NCI-H2171 treated with DMSO at 0.1 percent for 48 hours (cell line): ENCODE measurements at regions not wholly inside any gene's neighbourhood (a gene's known extent, or its start where the extent isn't known, plus 50 kb on each side); places are given as distances from the start of the nearest gene placed in this dataset.
"Not testable (repeated sequence)": the region's sequence is repeated elsewhere in the genome, so short reads cannot be mapped to it uniquely, and the experiment has no call there.

Experiments used
- DNase-seq: peaks from one replicate; lab custom pipeline; 2025; lab: John Stamatoyannopoulos, UW

- peak; percentile 6 for DNase-seq
These were observed 1536.2 kb downstream of the EFNA5 start for GRCh38 chr5:106134549-106134948.

- no peak for DNase-seq
These were observed 1542.8 kb downstream of the EFNA5 start for GRCh38 chr5:106127985-106128384.

DNA sequence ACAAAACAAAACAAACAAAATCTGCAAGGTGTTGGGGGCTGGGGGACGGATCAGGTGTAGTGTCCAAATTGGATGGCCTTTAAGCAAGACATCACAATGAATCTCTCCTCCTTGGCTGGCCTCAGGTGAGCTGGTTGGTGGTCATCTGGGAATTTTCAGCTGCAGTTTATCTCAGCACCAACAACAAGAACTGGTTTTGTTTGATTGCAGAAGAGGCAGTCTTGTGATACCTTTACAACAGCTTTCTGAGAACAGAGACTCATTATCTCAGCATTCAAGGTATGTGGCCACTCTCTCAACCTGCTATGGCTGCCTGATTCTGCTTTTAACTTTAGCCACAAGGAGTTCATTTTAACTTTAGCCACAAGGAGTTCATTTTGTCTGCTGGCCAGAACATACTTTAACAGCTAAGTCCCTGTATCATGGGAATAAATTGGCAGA is 1543.4 kb downstream of the EFNA5 start:
- no peak for DNase-seq

GRCh38 chr5:106121972-106122605 is 1548.6 kb downstream of the EFNA5 start:
- DNase-seq, result no peak

DNA sequence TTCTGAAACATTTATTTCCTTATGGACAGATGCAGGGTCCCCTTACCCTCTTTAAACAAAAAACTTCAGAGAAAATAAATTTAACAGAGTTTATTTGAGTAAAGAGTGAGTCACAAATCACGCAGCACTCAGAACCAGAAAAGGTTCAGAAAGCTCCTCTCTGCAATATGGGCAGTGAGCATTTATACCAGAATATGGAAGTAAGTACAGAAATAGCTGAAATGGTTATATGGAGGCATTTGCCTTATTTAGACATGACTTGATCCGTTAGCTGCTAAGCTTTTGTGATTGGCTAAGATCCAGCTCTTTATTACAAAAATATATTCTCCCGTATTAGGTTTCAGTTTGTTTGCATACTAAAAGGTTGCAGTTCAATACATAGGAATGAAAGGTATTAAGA is 1554.1 kb downstream of the EFNA5 start:
- no peak for DNase-seq

- no peak for DNase-seq
These were observed 1556.8 kb downstream of the EFNA5 start for GRCh38 chr5:106113922-106114321.

GRCh38 chr5:106106384-106106783 is 1564.4 kb downstream of the EFNA5 start:
- DNase-seq, result no peak

DNA sequence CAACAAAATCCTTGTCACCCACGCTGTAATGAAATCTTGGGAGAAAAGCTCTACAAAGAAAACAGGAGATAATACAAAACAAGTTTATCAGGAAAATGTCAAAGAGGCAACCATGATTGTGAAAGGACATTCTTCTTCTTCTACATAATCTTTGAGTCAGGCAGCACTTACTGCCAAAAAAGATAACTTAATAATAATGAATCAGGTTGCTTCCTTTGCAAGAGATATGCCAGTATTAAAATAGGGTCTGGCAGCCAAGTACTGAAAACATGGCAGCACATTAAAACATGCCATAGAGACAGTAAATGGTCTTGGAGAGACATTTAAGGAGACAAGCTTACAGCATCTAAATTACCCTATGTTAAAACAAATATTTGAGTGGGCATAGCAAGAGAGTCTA is 1573.4 kb downstream of the EFNA5 start:
- no peak for DNase-seq

DNA sequence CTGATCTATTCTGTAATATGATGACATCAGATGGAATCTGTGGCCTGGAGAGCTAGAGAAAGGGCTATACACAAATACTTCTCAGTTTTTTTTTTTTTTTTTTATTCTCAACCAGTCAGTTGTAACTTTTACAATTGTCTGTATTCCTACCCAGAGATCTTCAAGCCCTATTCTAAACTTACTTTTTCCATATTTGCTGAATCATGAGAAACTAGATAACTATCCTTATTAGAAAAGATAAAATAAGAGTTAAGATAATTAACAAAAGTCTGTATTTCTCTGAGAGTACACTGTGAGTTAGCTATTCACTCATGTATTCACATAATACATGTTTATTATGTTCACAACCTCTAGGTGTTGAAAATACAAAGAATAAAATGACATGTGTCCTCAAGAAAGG is 1575.9 kb downstream of the EFNA5 start:
- DNase-seq, result peak; percentile 27

- DNase-seq, result peak; percentile 90
These were observed 1576.5 kb downstream of the EFNA5 start for GRCh38 chr5:106094204-106094607.

DNA sequence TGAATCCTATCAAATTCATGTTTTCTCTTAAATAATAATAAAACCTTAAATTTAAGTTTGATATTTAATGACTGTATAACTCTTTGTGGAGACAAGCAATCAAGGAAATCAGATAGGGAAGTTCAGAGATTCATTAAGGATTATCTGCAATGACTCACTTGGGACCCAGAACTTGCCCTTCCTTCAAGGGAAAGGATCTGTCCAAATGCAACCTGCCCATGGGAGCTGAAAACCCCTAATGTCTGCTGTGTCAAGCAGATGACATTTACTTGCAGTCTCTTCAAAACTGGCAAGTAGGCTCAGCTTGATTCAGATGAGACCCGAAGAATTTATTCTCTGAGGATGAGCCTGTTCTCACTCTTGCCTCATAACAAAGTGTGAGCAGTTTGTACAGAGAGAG is 1577.6 kb downstream of the EFNA5 start:
- DNase-seq, result no peak

DNA sequence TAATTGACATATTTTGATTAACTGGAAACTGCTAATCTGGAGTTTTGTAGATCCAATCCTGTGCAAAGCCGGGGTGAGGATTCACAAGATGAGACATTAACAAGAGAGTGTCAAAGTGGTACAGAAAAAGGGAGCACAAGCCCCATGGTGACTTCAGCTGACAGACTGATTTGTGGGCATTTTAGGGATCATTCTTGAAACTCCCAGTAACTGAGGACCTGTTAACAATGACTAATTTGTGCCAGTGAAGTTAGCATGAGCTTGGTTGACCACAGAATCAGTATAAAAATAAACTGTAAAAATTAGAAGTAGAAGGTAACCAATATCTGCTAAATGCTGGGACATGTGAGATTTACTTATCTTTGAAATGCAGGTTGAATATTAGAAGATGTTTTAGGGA is 1578.3 kb downstream of the EFNA5 start:
- DNase-seq, result no peak

GRCh38 chr5:106089073-106089472 is 1581.7 kb downstream of the EFNA5 start:
- no peak for DNase-seq

GRCh38 chr5:106088462-106088861 is 1582.3 kb downstream of the EFNA5 start:
- DNase-seq, result no peak

DNA sequence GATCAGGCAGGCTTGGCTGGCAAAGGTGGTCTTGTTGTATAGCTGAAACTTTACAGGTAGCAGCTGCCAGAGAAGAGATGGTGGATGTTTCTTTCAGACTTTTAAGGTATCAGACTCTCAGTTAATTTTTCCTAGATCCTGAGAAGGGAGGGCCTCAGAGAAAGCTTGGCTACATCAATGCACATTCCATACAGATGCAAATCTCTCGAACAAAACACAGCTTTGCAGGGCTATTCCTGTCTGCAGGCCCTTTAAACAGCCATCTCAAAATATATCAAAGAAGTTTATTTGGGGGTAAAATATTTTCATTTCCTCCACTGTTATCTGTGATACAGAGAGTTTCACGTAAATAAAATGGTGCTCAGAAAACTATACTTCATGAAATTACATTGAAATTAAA is 1584.4 kb downstream of the EFNA5 start:
- no peak for DNase-seq

- DNase-seq, result no peak
These were observed 1585.2 kb downstream of the EFNA5 start for GRCh38 chr5:106085556-106085955.

GRCh38 chr5:106085136-106085535 is 1585.6 kb downstream of the EFNA5 start:
- no peak for DNase-seq

- no peak for DNase-seq
These were observed 1590.2 kb downstream of the EFNA5 start for GRCh38 chr5:106080535-106080934.

DNA sequence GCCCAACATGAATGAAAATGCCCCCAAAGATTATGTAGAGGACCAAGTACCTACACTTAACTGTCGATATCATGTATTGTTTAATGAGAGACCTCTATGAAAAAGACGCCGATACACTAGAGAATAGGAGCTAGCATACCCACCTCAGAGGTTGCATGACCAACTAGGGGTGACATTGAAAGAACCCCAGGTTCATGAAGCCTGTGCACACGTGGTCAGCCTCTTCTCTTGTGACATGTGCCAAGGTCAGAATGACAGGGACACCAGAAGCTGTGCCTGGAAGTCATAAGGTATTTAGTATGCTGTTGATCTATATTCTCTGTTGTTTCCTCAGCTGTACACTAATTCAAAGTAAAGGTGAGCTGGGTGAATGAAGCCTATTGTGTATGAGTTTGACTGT is 1594.1 kb downstream of the EFNA5 start:
- DNase-seq, result no peak

GRCh38 chr5:106072208-106072607 is 1598.5 kb downstream of the EFNA5 start:
- DNase-seq, result no peak

- DNase-seq, result no peak
These were observed 1623.4 kb downstream of the EFNA5 start for GRCh38 chr5:106047341-106047740.

GRCh38 chr5:106032069-106032468 is 1638.7 kb downstream of the EFNA5 start:
- not testable (repeated sequence) for DNase-seq

DNA sequence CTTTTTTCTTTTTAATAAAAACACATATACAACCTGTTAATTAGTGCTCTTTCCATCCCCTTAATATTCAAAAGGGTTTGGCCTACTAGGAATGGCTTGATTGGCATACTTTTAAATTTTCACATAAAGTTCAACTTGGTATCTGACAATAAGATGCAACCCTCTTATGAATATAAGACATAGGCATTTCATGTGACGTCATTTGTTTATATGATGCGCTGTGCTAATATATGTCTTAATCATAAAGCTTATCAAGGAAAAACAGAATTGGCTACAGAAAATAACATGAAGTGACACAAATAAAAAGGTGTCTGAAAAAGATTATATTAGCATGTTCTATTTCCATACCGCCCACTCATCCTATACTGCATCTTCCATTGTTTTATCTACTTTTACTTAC is 1642.4 kb downstream of the EFNA5 start:
- DNase-seq, result no peak

- DNase-seq, result no peak
These were observed 1649.8 kb downstream of the EFNA5 start for GRCh38 chr5:106020894-106021293.

GRCh38 chr5:106019261-106019660 is 1651.5 kb downstream of the EFNA5 start:
- peak; percentile 13 for DNase-seq
